ENCODE measurements at regions not wholly inside any gene's neighbourhood (a gene's known extent, or its start where the extent isn't known, plus 50 kb on each side); places are given as distances from the start of the nearest gene placed in this dataset.

- H3K79me2 ChIP-seq (ENCODE audit: insufficient read depth) = no peaks in the 10 kb centered on the region
- H4K20me1 ChIP-seq (ENCODE audit: insufficient read depth) = no peaks in the 10 kb centered on the region
- H3K9me3 ChIP-seq = no peaks in the 10 kb centered on the region
- H3K9me2 ChIP-seq = no peaks in the 10 kb centered on the region
- no peak overlapping the region for H3K9ac ChIP-seq
- no peak for TF ChIP-seq TCF12 (IDR thresholded peaks at IDR 0.05)
- TF ChIP-seq ZBTB33 (IDR thresholded peaks at IDR 0.05; ENCODE audit: borderline replicate concordance, low read depth) = no peak
- no peak for TF ChIP-seq ELF1 (IDR thresholded peaks at IDR 0.05)
- no peak for TF ChIP-seq FOXJ3 (CRISPR knock-in tag; IDR thresholded peaks at IDR 0.05)
- TF ChIP-seq NRF1 (IDR thresholded peaks at IDR 0.05; ENCODE audit: low read depth, low read length) = no peak
- TF ChIP-seq USF1 (IDR thresholded peaks at IDR 0.05; ENCODE audit: borderline replicate concordance, low read depth) = no peak
- TF ChIP-seq JUND (IDR thresholded peaks at IDR 0.05) = no peak
- no peak for TF ChIP-seq TAF1 (IDR thresholded peaks at IDR 0.05; ENCODE audit: borderline replicate concordance, low read depth, low read length)
- TF ChIP-seq REST (IDR thresholded peaks at IDR 0.05; ENCODE audit: low read depth, low read length) = no peak
- no peak for TF ChIP-seq GABPA (IDR thresholded peaks at IDR 0.05; ENCODE audit: low read depth)
- TF ChIP-seq NFIC (IDR thresholded peaks at IDR 0.05; ENCODE audit: borderline replicate concordance) = no peak
- ChIA-PET POLR2A (no interaction called here), CTCF (no interaction called here)
- 93% methylated on average over 1 of the region's 1 CpG for WGBS (ENCODE audit: low lambda C conversion rate)
- no peaks in the 10 kb centered on the region for H3K36me3 ChIP-seq (replicated peaks in 1 of 2; ENCODE audit: control insufficient read depth in 1 of 2, insufficient read depth in 2 of 2, low read length in 1 of 2)
- no peaks in the 10 kb centered on the region for H3K27me3 ChIP-seq (ENCODE audit: insufficient read depth)
- no peak for DNase-seq
- H3F3A ChIP-seq (replicated peaks; ENCODE audit: insufficient read depth) = peaks cover 6% of the 10 kb centered on the region
- H3K4me1 ChIP-seq (ENCODE audit: control insufficient read depth in 1 of 2, insufficient read depth in 2 of 2, low read depth in 1 of 2, low read length in 1 of 2) = 0 out of 4 replicates have a peak, but pooled peaks cover 0 to 5% of the 10 kb centered on the region in 2 experiments
- peak overlapping the region in 1 of 2 experiments; percentile 93; a peak in 2 of 4 replicates for H3K27ac ChIP-seq (ENCODE audit: low read depth in 2 of 2, low read length in 1 of 2)
- no peak overlapping the region for H2AFZ ChIP-seq (ENCODE audit: low read depth)
- no peak overlapping the region for H3K4me2 ChIP-seq
- H3K4me3 ChIP-seq (ENCODE audit: low read depth in 2 of 2, low read length in 1 of 2) = no peak overlapping the region
These were observed 169.2 kb upstream of the ATXN1 start for GRCh38 chr6:16930432-16930831.

GRCh38 chr6:16929809-16930208 lies 168.5 kb upstream of the ATXN1 start:
- CTCF ChIA-PET = no interaction called here
- no peak for TF ChIP-seq RCOR1 (IDR thresholded peaks at IDR 0.05; ENCODE audit: low read length)
- TF ChIP-seq NFIC (IDR thresholded peaks at IDR 0.05; ENCODE audit: borderline replicate concordance) = peak; percentile 48; the same call in 1 of the 2 replicates
- no peak for TF ChIP-seq NRF1 (IDR thresholded peaks at IDR 0.05; ENCODE audit: low read depth, low read length)
- no peak for TF ChIP-seq USF1 (IDR thresholded peaks at IDR 0.05; ENCODE audit: borderline replicate concordance, low read depth)
- TF ChIP-seq GATA2 (CRISPR knock-in tag; IDR thresholded peaks at IDR 0.05) = no peak
- 0 out of 2 replicates have a peak, but pooled peaks have one; percentile 12 for TF ChIP-seq GABPA (IDR thresholded peaks at IDR 0.05; ENCODE audit: low read depth)
- TF ChIP-seq EP300 (IDR thresholded peaks at IDR 0.05; ENCODE audit: borderline replicate concordance in 1 of 2, low read depth in 1 of 2, low read length in 1 of 2) = peak; percentile 10 to 73; a peak in 1 of 4 replicates
- TF ChIP-seq POLR2AphosphoS5 (IDR thresholded peaks at IDR 0.05; ENCODE audit: low read depth, low read length) = peak; percentile 46; the same call in 1 of the 2 replicates
- no peak for TF ChIP-seq RFX5 (IDR thresholded peaks at IDR 0.05; ENCODE audit: low read length)
- TF ChIP-seq REST (IDR thresholded peaks at IDR 0.05; ENCODE audit: low read depth, low read length) = no peak
- no peak for TF ChIP-seq TAF1 (IDR thresholded peaks at IDR 0.05; ENCODE audit: borderline replicate concordance, low read depth, low read length)

More at GRCh38 chr6:16929809-16930208, 168.5 kb upstream of the ATXN1 start:
- peaks cover 6% of the 10 kb centered on the region for H3F3A ChIP-seq (replicated peaks; ENCODE audit: insufficient read depth)
- H3K4me3 ChIP-seq (ENCODE audit: low read depth in 2 of 2, low read length in 1 of 2) = no peak overlapping the region
- H3K9ac ChIP-seq = no peak overlapping the region
- H3K4me1 ChIP-seq (ENCODE audit: control insufficient read depth in 1 of 2, insufficient read depth in 2 of 2, low read depth in 1 of 2, low read length in 1 of 2) = 0 out of 4 replicates have a peak, but pooled peaks cover 0 to 5% of the 10 kb centered on the region in 2 experiments
- POLR2A ChIA-PET = no interaction called here
- H3K27me3 ChIP-seq (ENCODE audit: insufficient read depth) = no peaks in the 10 kb centered on the region
- H3K4me2 ChIP-seq = no peak overlapping the region
- H3K9me3 ChIP-seq = no peaks in the 10 kb centered on the region
- H3K36me3 ChIP-seq (replicated peaks in 1 of 2; ENCODE audit: control insufficient read depth in 1 of 2, insufficient read depth in 2 of 2, low read length in 1 of 2) = no peaks in the 10 kb centered on the region
- no peaks in the 10 kb centered on the region for H3K9me2 ChIP-seq
- DNase-seq = no peak
- H4K20me1 ChIP-seq (ENCODE audit: insufficient read depth) = no peaks in the 10 kb centered on the region
- peak overlapping the region; percentile 23 to 93; a peak in 3 of 4 replicates for H3K27ac ChIP-seq (ENCODE audit: low read depth in 2 of 2, low read length in 1 of 2)
- no peak overlapping the region for H2AFZ ChIP-seq (ENCODE audit: low read depth)
- no peaks in the 10 kb centered on the region for H3K79me2 ChIP-seq (ENCODE audit: insufficient read depth)
